ENCODE measurements at regions not wholly inside any gene's neighbourhood (a gene's known extent, or its start where the extent isn't known, plus 50 kb on each side); places are given as distances from the start of the nearest gene placed in this dataset.

DNA sequence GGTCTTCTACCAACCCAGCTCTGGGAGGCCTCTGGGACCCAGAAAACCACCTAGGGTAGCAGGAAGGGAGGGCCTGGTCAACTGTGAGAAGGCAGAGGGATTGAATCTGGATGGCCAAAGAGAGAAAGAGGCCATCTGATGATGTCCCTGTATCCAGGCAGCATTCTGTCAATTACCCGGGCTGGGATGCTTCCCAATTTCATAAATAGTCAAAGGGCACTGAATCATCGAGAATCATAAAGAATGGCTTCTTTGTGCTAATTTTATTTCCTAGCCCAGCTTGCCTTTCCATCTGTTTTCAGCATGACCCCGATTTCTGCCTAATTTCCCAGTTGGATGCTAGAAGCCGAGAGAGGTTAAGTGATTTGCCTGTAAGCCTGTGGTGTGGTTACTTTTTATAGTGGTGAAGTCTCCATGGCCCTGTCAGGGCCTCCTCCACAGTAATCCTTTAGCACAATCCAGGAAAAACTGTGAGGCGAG lies 129.2 kb downstream of the FAM43A start:
- TF ChIP-seq, protein P1, sequence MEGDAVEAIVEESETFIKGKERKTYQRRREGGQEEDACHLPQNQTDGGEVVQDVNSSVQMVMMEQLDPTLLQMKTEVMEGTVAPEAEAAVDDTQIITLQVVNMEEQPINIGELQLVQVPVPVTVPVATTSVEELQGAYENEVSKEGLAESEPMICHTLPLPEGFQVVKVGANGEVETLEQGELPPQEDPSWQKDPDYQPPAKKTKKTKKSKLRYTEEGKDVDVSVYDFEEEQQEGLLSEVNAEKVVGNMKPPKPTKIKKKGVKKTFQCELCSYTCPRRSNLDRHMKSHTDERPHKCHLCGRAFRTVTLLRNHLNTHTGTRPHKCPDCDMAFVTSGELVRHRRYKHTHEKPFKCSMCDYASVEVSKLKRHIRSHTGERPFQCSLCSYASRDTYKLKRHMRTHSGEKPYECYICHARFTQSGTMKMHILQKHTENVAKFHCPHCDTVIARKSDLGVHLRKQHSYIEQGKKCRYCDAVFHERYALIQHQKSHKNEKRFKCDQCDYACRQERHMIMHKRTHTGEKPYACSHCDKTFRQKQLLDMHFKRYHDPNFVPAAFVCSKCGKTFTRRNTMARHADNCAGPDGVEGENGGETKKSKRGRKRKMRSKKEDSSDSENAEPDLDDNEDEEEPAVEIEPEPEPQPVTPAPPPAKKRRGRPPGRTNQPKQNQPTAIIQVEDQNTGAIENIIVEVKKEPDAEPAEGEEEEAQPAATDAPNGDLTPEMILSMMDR (IDR thresholded peaks at IDR 0.05; ENCODE audit: low read depth, low read length, poor library complexity, severe bottlenecking), result no peak
- TF ChIP-seq EZH2phosphoT487 (IDR thresholded peaks at IDR 0.05; ENCODE audit: borderline replicate concordance, low read length), result no peak

Measured in DOHH2 (cell line).